ENCODE measurements at regions not wholly inside any gene's neighbourhood (a gene's known extent, or its start where the extent isn't known, plus 50 kb on each side); places are given as distances from the start of the nearest gene placed in this dataset.
"Not testable (repeated sequence)": the region's sequence is repeated elsewhere in the genome, so short reads cannot be mapped to it uniquely, and the experiment has no call there.

DNA sequence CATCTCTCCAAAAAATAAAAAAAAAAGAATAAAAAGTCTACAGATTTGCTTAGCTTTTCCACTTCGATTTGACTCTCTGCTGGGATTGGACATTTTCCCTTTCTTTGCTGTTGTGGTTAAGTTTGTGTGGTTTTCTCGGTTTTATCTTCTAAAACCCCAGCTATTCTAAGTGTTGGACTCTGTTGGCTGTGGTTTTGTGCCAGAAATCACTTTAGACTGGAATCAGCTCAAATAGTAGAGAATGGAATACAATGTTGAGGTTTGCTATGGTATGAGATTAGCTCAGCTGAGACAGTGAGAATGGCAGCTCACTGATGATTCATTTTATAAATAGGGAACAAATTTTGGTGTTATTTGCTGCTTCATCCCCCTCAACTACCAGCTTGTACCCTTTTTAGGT, 116.0 kb downstream of the BUB3 start:
- peak; percentile 71 for DNase-seq (ENCODE audit: low read depth)

GRCh38 chr10:123270806-123271205, 116.6 kb downstream of the BUB3 start:
- no peak for DNase-seq (ENCODE audit: low read depth)

- no peak for DNase-seq (ENCODE audit: low read depth)
Observed at GRCh38 chr10:123272171-123272570, 118.0 kb downstream of the BUB3 start.

GRCh38 chr10:123274306-123275135, 120.3 kb downstream of the BUB3 start:
- no peak for DNase-seq (ENCODE audit: low read depth)

GRCh38 chr10:123275136-123275564, 120.9 kb downstream of the BUB3 start:
- no peak for DNase-seq (ENCODE audit: low read depth)

- no peak for DNase-seq (ENCODE audit: low read depth)
Observed at GRCh38 chr10:123278445-123278844, 124.2 kb downstream of the BUB3 start.

DNA sequence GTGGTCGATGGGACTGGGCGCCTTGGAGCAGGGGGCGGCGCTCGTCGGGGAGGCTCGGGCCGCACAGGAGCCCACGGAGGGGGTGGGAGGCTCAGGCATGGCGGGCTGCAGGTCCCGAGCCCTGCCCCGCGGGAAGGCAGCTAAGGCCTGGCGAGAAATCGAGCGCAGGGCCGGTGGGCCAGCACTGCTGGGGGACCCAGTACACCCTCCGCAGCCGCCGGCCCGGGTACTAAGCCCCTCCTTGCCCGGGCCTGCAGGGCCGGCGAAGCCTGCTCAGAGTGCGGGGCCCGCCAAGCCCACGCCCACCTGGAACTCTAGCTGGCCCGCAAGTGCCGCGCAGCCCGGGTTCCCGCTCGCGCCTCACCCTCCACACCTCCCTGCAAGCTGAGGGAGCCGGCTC, 129.2 kb downstream of the BUB3 start:
- DNase-seq (ENCODE audit: low read depth) = not testable (repeated sequence)

DNA sequence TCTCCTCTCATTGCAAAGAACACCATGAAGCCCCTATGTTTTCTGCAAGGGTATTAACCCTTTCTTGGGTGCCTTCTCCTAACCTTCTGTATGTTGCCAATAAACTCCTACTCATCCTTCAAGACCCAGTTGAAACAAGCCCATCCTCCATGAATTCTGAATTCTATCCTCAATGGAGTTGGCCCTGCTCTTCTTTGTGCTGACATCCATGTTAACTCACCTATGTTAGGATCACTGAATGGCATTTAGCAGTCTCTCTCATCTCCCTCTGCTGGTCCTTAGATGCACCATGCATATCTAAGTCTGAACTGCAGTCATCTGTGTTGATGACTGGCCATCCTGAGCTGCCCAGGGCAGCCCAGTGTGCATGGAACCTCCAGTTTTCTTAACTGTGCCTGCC, 129.8 kb downstream of the BUB3 start:
- no peak for DNase-seq (ENCODE audit: low read depth)

DNA sequence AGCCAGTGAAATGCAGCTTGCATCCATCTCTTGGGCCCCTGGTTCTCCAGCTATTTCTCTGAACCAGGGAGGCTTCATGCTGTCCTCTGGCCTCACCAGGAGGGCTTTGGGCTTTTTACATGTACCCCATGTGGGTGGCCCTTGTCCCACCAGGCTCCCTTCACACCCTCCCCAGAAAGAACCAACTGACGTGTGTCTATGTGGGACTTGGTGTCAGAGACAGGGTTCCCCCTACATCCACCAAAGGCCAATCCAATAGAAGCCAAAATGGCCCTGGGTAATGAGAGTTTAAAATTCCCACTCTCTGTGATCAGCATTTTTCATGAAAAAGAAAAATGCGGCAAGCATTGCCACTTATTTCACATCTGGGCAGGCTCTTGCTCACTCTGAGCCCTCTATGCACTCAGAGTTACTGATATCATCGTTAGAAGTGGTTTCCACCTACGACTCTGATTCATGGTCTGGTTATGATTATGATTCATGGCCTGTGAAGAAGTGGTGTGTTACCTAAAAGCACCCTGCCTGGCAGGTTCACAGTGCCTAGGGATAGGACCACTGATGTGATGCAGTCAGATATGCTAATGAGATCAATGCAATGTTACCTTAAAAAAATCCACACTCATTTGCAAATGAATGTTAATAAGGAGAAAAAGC, 133.5 kb downstream of the BUB3 start:
- DNase-seq (ENCODE audit: low read depth) = peak; percentile 71

GRCh38 chr10:123289432-123289831, 135.2 kb downstream of the BUB3 start:
- no peak for DNase-seq (ENCODE audit: low read depth)

DNA sequence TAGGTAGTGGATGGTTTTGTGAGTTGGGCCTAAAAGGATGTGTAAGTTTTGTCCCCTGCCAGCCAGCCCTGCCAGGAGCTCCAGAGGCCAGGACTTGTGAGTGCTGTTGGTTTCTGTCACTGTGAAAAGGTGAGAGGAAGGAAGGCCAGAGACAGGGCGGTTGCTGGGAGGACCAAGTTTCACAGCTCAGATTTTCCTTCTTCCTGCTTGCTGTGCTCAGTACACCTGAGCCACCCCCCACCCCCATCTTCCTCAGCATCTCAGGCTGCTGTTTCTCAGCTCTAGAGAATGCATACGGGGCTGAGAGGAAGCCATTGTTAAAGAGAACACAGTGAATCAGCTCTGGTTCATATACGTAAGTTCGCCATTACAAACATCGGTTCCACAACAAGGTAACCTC, 139.9 kb downstream of the BUB3 start:
- DNase-seq (ENCODE audit: low read depth) = no peak

GRCh38 chr10:123294886-123295285, 140.7 kb downstream of the BUB3 start:
- no peak for DNase-seq (ENCODE audit: low read depth)

- no peak for DNase-seq (ENCODE audit: low read depth)
Observed at GRCh38 chr10:123295644-123296043, 141.4 kb downstream of the BUB3 start.

DNA sequence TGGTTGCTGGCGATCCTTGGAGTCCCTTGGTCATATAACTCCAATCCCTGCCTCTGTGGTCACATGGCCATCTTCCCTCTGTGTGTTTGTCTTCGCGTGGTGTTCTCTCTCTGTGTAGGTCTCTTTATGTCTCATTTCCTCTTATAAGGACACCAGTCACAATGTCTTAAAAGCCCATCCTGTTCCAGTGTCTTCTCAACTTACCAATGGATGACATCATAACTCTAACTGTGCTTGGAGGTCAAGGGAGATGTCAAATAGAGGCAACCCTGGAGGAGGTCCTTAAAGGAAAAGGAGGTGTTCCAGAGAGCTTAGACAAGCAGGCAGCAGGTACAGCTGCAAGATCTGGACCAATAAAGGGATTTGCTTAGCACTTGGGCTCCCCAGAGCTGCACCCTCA, 143.0 kb downstream of the BUB3 start:
- DNase-seq (ENCODE audit: low read depth) = no peak

DNA sequence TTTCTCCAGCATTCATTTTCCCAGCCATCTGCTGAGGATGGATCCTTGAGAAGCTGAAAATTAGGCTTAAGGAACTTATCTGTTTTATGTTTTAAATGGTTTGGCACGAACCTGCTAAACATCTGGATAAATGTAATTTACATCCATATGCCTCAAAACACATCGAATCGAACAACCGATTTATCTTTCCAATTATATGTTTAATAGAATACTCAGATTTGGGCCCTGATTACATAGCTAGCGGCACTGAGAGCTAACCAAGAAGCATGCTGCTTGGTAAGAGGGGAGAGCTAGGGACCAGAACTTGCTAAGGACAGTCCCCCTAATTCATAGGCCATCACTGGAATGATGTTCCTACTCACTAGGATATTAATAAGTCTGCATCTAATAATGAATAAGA, 144.4 kb downstream of the BUB3 start:
- DNase-seq (ENCODE audit: low read depth) = no peak

DNA sequence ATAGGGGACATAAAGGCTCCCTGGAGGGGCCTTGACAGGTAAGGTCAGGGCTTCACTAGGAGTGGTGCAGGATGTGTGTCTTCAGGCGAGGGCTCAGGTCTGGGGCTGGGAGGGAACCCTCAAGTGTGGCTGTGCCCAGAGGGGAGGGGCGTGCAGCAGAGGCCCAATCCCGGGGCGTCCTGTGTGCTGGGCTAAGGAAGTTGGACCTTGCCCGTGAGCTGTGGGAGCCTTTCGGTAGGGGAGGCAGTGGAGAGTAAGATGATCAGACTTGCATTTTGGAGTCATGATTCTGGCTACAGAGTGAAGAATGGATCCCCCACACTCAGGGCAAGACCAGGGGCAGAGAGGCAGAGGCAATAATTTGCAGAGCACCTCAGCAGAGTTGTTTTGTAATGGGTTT, 145.4 kb downstream of the BUB3 start:
- no peak for DNase-seq (ENCODE audit: low read depth)

GRCh38 chr10:123301077-123301857, 147.1 kb downstream of the BUB3 start:
- peak; percentile 17 for DNase-seq (ENCODE audit: low read depth)

GRCh38 chr10:123303581-123304337, 149.6 kb downstream of the BUB3 start:
- no peak for DNase-seq (ENCODE audit: low read depth)

- no peak for DNase-seq (ENCODE audit: low read depth)
Observed at GRCh38 chr10:123305671-123306070, 151.5 kb downstream of the BUB3 start.

DNA sequence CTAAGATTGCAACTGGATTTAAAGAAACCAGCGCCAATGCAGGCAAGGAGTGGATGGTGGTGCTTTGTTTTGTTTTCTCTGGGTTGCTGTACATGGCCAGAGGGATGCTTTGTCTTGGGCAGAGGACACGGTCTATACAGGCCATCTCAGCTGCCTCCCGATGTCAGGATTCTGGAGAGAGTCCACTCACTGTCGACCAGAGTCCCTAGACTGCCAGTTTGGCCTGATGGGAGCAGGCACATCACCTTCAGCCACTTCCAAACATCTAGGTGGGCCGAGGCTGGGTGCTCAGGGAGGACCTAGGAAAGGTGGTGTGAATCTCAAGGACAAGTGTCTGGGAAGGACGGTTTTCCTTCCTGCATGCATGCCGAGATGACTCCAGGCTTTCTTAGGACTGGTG, 152.1 kb downstream of the BUB3 start:
- no peak for DNase-seq (ENCODE audit: low read depth)

DNA sequence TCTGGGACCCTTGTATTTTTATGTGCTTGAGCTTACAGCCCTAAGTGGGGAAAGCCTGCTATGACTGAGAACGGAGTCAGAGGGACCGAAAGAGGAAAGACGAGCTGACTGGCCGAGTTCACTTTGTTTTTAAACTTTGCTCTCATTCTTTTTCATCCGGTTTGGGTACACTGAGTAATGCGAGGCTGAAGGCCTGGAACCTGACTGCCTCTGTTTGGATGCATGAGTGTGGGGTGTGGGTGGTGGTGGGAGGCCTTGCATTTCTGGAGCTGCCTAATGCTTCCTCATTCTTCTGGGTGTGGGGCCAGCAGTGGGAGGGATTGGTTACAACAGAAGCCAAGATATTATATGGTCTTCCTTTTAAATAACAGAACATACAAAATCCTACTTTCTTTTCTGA, 155.5 kb downstream of the BUB3 start:
- DNase-seq (ENCODE audit: low read depth) = no peak

GRCh38 chr10:123316776-123317175, 162.6 kb downstream of the BUB3 start:
- DNase-seq (ENCODE audit: low read depth) = no peak
